NCI-H146 treated with DMSO at 0.1 percent for 48 hours (cell line): ENCODE measurements at regions not wholly inside any gene's neighbourhood (a gene's known extent, or its start where the extent isn't known, plus 50 kb on each side); places are given as distances from the start of the nearest gene placed in this dataset.
"Not testable (repeated sequence)": the region's sequence is repeated elsewhere in the genome, so short reads cannot be mapped to it uniquely, and the experiment has no call there.

ENCODE experiments used
- DNase-seq: peaks from one replicate; lab custom pipeline; 2025; ENCODE audit not compliant: unreplicated experiment; lab: John Stamatoyannopoulos, UW

GRCh38 chr5:174612686-174613085, 111.7 kb upstream of the MSX2 start:
- no peak for DNase-seq

GRCh38 chr5:174614500-174615135, 109.8 kb upstream of the MSX2 start:
- no peak for DNase-seq

- no peak for DNase-seq
These were observed 108.3 kb upstream of the MSX2 start for GRCh38 chr5:174616036-174616435.

- DNase-seq = no peak
These were observed 107.1 kb upstream of the MSX2 start for GRCh38 chr5:174617285-174617684.

- no peak for DNase-seq
These were observed 106.5 kb upstream of the MSX2 start for GRCh38 chr5:174617910-174618309.

GRCh38 chr5:174618589-174618988, 105.8 kb upstream of the MSX2 start:
- DNase-seq = no peak

GRCh38 chr5:174622067-174622466, 102.3 kb upstream of the MSX2 start:
- DNase-seq = no peak

GRCh38 chr5:174623018-174623417, 101.4 kb upstream of the MSX2 start:
- DNase-seq = no peak

- no peak for DNase-seq
These were observed 100.9 kb upstream of the MSX2 start for GRCh38 chr5:174623433-174624019.

- DNase-seq = no peak
These were observed 99.5 kb upstream of the MSX2 start for GRCh38 chr5:174624733-174625522.

- no peak for DNase-seq
These were observed 98.6 kb upstream of the MSX2 start for GRCh38 chr5:174625591-174626350.

GRCh38 chr5:174626369-174626920, 97.9 kb upstream of the MSX2 start:
- DNase-seq = no peak

GRCh38 chr5:174636094-174636493, 88.3 kb upstream of the MSX2 start:
- no peak for DNase-seq

- DNase-seq = no peak
These were observed 81.5 kb upstream of the MSX2 start for GRCh38 chr5:174642816-174643405.

- DNase-seq = no peak
These were observed 79.9 kb upstream of the MSX2 start for GRCh38 chr5:174644436-174644835.

- no peak for DNase-seq
These were observed 79.5 kb upstream of the MSX2 start for GRCh38 chr5:174644923-174645322.

- DNase-seq = no peak
These were observed 78.7 kb upstream of the MSX2 start for GRCh38 chr5:174645677-174646076.

- DNase-seq = not testable (repeated sequence)
These were observed 75.8 kb upstream of the MSX2 start for GRCh38 chr5:174648618-174649017.

GRCh38 chr5:174649391-174649790, 75.0 kb upstream of the MSX2 start:
- no peak for DNase-seq

GRCh38 chr5:174654442-174654841, 69.9 kb upstream of the MSX2 start:
- DNase-seq = no peak

- DNase-seq = no peak
These were observed 69.0 kb upstream of the MSX2 start for GRCh38 chr5:174655351-174655750.
